GM21786 (cell line): ENCODE measurements at regions not wholly inside any gene's neighbourhood (a gene's known extent, or its start where the extent isn't known, plus 50 kb on each side); places are given as distances from the start of the nearest gene placed in this dataset.
"Not testable (repeated sequence)": the region's sequence is repeated elsewhere in the genome, so short reads cannot be mapped to it uniquely, and the experiment has no call there.

Experiments
- ATAC-seq: cut with Tn5 transposase; IDR thresholded peaks from one replicate; pipeline ENCODE4 v1.9.1; 2021; ENCODE audit not compliant: unreplicated experiment

- ATAC-seq = no peak
Measured at GRCh38 chr6:103826209-103826608, 1033.5 kb downstream of the HACE1 start.

- no peak for ATAC-seq
Measured at GRCh38 chr6:103820148-103820547, 1039.6 kb downstream of the HACE1 start.

DNA sequence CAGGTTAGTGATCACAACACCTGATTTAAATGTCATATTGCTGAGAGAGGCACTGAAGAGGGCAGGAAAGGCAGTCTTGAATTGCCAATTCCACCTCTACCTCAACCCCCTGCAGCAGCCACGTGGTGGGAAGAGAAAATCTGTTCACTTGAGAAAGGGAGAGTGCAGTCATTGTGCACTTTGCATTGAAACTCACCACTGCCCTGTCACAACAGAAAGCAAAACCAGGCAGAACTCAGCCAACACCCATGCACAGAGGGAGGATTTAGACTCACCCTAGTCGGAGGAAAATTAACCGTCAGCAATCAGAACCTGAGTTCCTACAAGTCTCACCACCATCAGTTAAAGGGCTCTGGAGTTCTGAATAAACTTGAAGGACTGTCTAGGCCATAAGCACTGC, 1040.2 kb downstream of the HACE1 start:
- ATAC-seq = no peak

DNA sequence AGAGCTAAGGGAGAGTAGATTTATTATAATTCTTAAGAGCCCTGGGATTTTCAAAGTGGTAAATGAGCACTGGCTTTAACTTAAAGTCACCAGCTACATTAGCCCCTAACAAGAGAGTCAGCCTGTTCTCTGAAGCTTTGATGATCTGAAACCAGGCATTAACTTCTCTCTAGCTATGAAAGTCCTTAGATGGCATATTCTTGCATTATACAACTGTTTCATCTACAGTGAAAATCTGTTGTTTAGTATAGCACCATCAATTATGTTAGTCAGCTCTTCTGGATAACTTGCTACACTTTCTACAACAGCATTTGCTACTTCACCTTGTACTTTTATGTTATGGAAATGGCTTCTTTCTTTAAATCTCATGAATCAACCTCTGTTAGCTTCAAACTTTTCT, 1046.7 kb downstream of the HACE1 start:
- ATAC-seq = no peak

- ATAC-seq = not testable (repeated sequence)
Measured at GRCh38 chr6:103801901-103802479, 1057.7 kb downstream of the HACE1 start.

DNA sequence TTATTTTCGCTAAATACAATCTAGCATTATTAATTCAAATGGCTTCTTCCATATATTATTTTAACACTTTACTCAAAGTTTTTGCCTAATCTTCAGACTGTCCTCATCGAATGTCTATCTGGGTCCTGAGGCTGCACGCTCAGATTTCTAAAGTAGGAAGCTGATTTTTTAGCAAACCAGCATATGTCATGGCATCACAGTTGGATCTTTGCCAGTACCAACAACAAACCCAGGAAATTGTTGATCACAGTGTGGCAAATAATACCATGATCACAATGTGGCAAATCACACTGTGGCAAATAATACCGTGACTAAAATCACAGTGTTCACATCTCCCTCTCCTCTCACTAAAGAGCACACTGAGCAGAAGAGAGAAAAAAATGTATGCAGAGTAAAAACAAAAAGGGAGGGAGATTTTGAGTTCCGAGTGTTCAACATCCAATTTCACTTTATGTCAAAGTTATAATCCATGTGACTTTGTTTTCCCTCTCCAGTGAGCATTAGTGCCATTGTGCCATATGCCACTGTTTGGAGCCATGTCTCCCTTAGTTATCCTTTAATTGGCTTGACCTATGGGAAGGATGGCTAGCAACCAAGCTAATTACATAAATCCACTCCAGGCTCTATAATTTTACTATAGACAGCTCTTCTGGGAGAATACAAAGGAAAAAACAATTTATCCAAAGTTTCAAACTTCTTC, 1059.6 kb downstream of the HACE1 start:
- no peak for ATAC-seq

DNA sequence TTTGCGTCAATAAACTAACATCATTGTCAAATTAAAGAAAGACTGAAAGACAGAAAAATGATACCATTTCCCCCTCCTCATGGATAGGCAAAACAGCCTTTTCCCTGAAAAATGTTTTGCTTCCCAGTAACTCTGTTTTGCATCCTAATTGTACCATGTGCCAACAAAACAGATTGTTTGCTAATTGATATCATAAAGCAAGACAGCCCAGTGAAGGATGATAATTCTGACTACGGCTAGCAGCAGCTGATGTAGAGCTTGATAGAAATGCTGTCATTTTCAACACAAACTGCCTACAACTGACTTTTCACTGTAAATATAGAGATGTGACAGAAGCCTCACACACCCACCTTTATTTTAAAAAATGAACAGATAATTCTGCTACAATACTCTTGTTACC, 1061.6 kb downstream of the HACE1 start:
- no peak for ATAC-seq

DNA sequence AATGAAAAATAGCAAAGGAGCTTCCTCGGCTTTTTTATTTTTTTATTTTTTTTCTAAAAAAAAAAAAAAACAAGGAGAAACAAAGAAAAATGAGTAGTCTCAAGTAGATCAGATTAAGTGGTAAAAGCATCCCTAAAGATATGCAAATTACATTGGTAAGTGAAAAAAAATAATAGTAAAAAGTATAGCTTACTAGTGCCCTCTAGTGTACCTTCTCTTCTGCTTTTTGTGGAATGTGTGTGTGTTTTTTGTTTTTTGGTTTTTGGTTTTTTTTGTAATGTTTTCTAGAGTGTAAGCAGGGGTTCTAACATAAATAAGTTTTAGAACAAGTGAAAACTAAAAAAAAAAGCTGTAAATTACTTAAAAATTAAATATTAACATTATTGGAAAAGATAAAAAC, 1062.0 kb downstream of the HACE1 start:
- no peak for ATAC-seq

DNA sequence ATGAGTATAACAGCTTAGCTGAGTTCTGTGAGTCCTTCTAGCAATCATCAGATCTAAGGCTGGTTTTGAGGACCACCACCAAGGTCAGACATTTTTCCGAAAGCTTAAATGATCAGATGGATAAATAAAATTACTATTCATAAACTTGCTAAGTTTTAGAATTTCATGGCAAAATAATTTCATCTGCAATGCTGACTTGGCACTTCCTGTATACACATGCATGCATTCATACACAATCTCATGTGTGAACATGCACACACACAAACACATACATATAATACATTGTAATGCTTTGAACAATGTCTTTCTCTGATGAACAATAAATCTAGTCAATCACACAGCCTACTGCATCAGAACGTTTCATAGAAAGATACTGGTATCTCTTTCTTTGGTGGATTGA, 1068.3 kb downstream of the HACE1 start:
- no peak for ATAC-seq

DNA sequence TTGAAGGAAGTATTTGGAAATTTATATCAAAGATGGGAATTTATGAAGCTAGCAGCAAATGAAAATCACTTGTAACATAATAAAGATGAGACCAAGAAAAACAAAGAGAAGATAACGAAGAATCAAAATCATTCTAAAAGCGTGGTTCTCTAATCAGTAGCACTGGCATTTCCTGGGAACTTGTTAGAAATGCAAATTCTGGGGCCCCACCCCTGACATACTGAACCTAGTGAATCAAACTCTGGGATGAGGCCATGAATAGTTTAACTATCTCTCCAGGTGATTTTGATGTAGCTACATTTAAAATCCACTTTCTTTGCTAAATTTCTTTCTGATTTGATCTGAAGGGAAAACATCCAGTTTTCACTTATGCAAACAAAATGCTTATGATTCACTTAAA, 1075.6 kb downstream of the HACE1 start:
- ATAC-seq = no peak

- no peak for ATAC-seq
Measured at GRCh38 chr6:103783329-103783728, 1076.4 kb downstream of the HACE1 start.

DNA sequence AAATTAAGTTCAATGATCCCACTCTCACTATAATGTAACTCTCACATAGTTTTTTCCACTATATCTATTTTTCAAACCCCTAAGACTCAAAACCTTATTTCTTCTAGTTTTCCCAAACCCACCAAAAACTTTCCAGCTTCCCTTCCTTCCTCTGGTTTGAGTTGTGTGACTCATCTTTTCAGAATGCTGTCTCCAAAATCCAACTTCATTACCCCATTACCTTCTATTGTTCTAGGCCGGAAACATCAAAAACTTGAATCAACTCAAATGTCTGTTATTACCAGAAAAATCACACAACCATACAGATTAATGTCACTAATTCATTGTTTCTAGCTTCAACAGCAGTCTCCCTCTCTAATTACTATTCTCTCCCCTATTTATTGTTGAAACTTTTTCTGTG, 1090.3 kb downstream of the HACE1 start:
- no peak for ATAC-seq

DNA sequence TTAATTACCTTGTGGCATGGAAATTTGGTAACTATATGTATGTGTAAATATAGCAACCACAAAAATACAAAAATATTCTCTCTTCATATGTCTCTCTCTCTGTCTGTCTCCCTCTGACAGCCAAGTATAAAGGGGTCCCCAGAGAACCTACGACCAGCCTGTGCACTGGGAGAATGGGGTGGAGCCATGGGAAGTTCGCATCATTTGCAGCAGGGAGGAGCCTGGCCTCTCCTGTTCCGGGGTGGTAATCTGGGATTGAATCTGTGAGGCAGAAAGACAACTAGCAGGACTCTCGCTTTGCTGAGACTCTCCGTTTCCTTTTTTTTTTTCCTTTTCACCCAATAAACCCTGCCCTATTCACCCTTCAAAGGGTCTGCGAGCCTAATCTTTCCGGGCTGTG, 1109.1 kb downstream of the HACE1 start:
- no peak for ATAC-seq

- ATAC-seq = no peak
Measured at GRCh38 chr6:103734016-103734415, 1125.7 kb downstream of the HACE1 start.

- ATAC-seq = no peak
Measured at GRCh38 chr6:103729658-103730057, 1130.1 kb downstream of the HACE1 start.

- peak; percentile 72 for ATAC-seq
Measured at GRCh38 chr6:103723438-103724322, 1136.0 kb downstream of the HACE1 start.

DNA sequence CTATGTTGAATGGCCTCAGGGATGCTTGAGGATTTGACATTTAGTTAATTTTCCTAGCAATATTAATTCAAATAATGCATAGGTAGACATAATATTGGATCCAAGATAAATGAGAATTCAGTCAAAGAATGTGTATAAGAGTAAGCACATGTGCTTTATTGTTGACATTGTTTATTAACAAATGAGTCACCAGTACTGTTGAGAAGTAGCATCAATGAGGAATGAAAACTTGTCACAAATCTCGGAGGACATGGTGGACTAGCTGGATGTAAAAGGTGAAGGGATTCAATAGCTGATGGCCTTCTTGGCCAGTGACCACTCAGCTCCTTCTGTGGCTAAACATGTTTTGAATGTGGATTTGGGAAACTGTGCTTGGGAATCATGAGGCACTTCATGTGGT, 1137.0 kb downstream of the HACE1 start:
- ATAC-seq = no peak

DNA sequence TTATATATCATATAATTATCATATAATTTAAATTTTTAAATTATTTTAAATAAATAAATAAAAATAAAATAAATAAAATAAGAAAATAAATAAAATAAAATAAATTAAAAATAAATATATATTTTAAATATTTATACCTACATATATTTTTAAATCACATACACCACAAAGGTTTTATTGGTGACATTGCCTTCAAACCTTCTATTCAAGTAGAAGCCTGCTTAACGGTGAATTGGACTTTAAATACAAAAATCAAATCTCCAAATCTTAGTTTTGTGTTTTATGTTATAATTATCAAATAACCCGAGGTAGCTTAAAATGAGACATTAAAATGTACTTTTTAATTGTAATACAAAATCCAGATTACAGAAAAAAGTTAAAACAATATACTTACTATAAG, 1137.8 kb downstream of the HACE1 start:
- ATAC-seq = no peak

- ATAC-seq = no peak
Measured at GRCh38 chr6:103720393-103720792, 1139.3 kb downstream of the HACE1 start.

DNA sequence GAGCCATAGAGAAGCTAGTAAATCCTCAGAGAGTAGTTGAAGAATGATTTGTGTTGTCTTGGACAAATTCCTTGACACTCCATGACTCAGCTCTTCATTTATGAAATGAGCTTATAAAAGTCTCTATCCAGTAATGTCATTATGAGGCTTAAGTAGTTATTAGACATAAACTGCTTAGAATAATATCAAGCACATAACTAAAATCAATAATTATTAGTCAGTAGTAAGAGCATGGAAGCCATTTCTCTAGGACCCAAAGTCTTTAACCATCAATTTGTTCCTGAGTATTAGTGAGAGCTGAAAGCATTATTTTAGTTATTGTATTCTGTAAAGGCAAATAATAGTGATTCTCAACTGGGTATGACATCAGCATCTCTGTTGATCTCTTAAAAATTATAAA, 1140.2 kb downstream of the HACE1 start:
- ATAC-seq = no peak

- no peak for ATAC-seq
Measured at GRCh38 chr6:103715269-103715668, 1144.5 kb downstream of the HACE1 start.

DNA sequence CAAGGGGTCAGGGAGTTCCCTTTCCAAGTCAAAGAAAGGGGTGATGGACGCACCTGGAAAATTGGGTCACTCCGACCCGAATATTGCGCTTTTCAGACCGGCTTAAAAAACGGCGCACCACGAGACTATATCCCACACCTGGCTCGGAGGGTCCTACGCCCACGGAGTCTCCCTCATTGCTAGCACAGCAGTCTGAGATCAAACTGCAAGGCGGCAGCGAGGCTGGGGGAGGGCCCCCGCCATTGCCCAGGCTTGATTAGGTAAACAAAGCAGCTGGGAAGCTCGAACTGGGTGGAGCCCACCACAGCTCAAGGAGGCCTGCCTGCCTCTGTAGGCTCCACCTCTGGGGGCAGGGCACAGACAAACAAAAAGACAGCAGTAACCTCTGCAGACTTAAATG, 1150.5 kb downstream of the HACE1 start:
- ATAC-seq = not testable (repeated sequence)
